ENCODE measurements at regions not wholly inside any gene's neighbourhood (a gene's known extent, or its start where the extent isn't known, plus 50 kb on each side); places are given as distances from the start of the nearest gene placed in this dataset.
"Not testable (repeated sequence)": the region's sequence is repeated elsewhere in the genome, so short reads cannot be mapped to it uniquely, and the experiment has no call there.

GRCh38 chr21:31531967-31532366, 127.5 kb upstream of the SOD1 start:
- DNase-seq (ENCODE audit: low read depth) = no peak

- DNase-seq (ENCODE audit: low read depth) = no peak
These were observed 128.4 kb upstream of the SOD1 start for GRCh38 chr21:31530897-31531705.

- DNase-seq (ENCODE audit: low read depth) = no peak
These were observed 129.1 kb upstream of the SOD1 start for GRCh38 chr21:31530364-31530763.

DNA sequence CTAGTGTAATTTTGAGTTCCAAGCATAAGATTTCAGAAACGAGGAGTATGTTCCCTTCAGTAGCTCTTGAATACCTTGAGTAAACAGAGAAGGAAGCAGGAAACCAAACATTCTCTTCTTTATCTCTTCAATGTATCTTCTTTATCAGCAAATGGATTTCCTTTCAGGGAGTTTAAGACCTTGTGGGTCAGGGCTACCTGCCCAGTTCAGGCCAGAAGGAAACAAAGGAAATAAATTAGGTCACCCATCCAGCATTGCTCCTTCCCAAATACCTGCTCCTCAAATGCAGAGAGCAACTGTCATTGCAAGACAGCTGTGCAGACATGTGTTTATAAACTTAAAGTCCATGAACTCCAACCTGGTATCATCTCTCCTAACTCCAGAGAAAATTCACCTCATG, 130.1 kb upstream of the SOD1 start:
- no peak for DNase-seq (ENCODE audit: low read depth)

GRCh38 chr21:31526040-31526439, 133.5 kb upstream of the SOD1 start:
- DNase-seq (ENCODE audit: low read depth) = no peak

GRCh38 chr21:31524140-31524539, 135.4 kb upstream of the SOD1 start:
- DNase-seq (ENCODE audit: low read depth) = no peak

DNA sequence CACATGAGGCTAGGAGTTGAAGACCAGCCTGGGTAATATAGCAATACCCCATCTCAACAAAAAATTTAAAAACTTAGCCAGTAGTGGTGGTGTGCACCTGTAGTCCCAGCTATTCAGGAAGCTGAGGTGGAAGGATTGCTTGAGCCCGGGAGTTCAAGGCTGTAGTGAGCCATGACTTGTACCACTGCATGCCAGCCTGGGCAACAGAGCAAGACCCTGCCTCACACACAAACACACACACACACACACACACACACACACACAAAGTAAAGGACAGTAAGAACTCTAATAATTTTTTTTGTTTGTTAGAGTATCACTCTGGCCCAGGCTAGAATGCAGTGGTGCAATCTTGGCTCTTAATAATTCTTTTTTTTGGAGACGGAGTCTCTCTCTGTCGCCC, 138.0 kb upstream of the SOD1 start:
- DNase-seq (ENCODE audit: low read depth) = no peak

- no peak for DNase-seq (ENCODE audit: low read depth)
These were observed 138.9 kb upstream of the SOD1 start for GRCh38 chr21:31520561-31521098.

DNA sequence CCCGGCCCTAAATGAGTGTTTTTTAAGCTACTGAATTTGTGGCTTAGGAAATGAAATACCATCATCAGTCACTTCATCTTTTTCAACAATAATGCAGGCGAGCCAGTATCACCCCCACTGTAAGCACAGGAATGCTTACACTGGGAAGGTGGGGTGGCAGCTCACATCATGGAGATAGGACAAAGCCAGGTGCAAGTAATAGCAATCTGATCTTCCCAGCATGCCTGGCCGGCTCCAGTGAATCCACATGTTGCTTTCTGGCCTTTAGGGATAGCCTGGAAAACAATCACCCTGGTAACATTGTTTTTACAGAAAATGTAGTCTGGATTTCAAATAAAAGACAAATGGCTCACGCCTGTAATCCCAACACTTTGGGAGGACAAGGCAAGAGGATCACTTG, 140.9 kb upstream of the SOD1 start:
- DNase-seq (ENCODE audit: low read depth) = no peak

DNA sequence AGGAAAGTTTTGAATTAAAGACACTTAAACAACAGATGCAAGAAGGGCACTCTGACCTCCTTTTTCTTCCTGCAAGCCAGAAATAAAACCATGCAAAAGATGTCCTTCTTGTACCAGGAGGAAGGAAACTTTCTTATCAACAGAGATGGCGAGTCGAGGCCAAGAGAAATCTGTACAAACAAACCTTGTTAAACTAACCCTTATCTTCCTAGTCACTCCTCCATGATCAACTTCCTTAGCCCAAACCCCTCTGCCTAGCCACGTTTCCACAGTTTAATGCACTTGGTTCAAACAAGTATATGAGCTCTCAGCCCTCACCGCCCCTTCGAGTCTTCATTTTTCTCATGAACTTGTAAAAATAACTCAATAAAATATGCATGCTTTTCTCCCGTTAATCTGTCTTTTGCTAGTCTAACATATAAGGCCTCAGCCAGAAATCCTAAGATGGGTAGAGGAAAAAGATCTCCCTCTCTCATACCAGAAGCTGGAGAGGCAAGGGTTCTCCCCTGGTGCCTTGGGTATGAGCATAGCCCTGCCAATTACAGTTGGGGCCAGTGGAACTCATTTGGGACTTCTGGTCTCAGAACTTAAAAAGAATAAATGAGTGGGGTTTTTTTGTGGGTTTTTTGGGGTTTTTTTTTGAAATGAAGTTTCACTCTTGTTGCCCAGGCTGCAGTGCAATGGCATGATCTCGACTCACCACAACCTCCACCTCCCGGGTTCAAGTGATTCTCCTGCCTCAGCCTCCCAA, 141.7 kb upstream of the SOD1 start:
- no peak for DNase-seq (ENCODE audit: low read depth)

DNA sequence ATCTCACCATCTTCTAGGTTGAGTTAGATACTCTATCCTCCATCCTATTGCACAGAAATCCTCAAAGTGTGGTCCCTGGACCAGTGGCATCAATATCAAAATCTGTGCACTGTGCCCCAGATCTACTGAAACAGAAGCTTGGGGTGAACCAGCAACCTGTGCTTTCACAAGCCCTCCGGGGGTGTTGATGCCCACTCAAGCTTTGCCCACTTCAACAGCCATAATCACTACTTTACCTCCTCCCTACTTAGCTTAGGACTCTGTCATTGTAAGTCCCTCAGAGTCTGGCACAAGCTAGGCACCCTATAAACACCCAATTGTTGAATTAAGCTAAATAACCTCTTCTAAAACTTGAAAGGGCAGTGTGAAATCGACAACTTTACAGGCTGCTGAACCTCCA, 144.2 kb upstream of the SOD1 start:
- DNase-seq (ENCODE audit: low read depth) = no peak

DNA sequence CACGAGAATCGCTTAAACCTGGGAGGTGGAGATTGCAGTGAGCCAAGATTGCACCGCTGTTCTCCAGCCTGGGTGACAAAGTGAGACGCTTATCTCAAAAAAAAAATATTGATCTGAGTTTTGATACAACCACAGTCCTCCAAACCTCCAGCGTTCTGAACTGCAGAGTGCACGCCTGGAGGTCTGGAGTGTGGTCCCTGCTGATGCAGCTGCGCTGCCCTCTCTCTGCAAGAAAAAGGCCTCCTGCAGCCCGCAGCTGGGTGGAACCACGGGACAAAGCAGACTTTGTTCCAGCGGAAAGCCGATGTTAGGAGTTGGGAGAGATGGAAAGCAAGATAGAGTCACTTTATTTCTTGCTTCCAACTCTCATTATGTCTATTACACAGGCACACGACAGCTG, 144.9 kb upstream of the SOD1 start:
- DNase-seq (ENCODE audit: low read depth) = no peak

DNA sequence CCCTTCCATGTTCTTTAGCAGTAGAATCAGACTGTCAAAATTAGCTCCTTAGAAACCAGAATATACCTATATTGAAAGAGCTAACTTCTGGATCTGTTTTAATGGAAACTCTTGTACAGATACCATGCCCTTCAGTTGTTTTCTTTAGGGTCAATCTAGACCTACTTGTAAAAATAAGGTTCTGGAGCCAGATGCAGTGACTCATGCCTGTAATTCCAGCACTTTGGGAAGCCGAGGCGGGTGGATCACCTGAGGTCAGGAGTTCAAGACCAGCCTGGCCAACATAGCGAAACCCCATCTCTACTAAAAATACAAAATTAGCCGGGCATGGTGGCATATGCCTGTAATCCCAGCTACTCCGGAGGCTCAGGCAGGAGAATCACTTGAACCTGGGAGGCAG, 146.0 kb upstream of the SOD1 start:
- not testable (repeated sequence) for DNase-seq (ENCODE audit: low read depth)

- DNase-seq (ENCODE audit: low read depth) = not testable (repeated sequence)
These were observed 147.5 kb upstream of the SOD1 start for GRCh38 chr21:31511999-31512398.

DNA sequence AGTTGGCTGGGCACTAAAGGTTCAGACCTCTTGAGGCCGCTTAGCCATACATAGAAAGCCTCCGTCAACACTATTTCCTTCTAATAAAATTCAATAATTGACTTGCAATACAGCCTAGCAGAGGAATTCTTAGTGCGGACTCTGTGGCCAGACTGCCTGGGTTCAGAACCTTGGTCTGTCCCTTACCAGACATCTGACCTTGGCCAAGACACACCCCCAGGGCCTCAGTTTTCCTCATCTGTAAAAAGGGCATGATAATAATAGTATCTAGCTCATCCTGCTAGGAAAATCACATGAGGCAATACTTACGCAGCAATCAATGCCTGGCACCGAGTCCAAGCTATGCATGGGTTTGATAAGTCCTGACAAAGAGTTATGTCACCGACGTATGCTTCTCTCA, 148.2 kb upstream of the SOD1 start:
- no peak for DNase-seq (ENCODE audit: low read depth)

DNA sequence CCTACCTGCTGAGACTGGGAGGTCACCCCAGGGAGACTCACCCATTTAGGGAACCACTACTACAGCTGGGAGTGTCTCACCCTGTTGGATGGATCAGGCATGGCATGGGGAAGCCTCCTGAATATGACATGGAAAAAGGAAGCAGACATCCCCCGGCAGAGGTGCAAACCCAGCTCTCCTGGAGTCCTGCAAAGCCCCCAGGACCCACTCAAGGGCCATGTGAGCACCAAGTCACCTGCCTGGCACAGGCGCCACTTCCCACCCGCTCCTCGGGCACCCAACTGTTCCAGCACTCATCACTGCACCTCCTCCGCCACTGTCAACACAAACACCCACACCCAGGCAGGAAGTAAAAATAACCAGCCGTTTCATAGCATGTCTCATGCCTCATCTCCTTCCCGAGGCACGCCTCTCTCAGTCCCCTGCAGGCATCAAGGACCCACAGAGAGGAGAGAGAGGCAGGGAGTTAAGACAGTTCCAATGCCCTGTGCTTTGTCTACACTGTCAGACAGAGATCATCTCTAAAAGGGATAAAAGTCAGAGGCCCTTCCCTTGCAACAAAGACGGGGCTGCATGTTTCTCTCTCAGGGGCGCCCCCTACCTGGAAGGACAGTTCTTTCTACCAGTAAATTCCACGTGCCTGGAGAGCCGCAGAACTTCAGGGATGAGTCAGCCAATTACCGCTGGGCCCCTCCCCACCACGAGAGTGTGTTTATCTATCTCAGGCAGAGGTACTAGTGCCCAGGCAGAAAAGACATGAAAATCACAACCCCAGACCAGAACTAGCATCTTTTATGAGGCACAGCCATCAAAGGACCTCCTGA, 150.1 kb upstream of the SOD1 start:
- DNase-seq (ENCODE audit: low read depth) = no peak

DNA sequence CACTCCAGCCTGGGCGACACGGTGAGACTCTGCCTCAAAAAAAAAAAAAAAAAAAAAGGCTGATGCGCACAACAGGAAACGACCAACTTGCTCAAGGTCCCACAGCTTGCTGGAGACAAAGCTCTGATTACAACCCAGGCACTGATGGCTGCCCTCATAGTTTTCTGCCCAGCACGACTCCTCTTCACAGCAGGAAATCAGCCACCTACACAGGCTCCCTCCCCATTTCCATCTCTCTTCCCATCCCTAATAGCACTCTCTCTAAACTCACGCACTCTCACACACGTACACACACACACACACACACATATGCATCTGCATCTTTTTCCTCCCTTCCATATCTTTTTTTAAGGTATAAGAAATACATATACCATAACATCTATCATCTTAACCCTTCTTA, 153.5 kb upstream of the SOD1 start:
- no peak for DNase-seq (ENCODE audit: low read depth)

GRCh38 chr21:31503939-31504338, 155.6 kb upstream of the SOD1 start:
- no peak for DNase-seq (ENCODE audit: low read depth)

DNA sequence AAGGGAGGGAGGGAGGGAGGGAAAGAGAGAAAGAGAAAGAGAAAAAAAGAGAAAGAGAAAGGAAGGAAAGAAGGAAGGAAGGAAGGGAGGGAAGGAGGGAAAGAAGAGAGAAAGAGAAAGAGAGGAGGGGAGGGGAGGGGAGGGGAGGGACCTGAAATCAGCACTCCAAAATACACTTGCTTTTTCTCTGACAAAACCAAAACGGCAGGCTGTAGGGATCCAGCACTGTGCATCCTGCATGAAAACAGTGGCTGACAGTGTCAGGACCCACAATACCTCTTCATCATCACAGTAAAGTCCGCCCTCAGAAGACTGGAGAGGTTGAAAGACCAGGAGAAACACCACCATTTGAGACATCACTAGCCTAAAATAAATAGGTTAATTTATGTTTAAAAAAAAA, 156.0 kb upstream of the SOD1 start:
- no peak for DNase-seq (ENCODE audit: low read depth)

GRCh38 chr21:31502537-31503143, 156.9 kb upstream of the SOD1 start:
- DNase-seq (ENCODE audit: low read depth) = no peak

GRCh38 chr21:31501926-31502325, 157.6 kb upstream of the SOD1 start:
- no peak for DNase-seq (ENCODE audit: low read depth)

DNA sequence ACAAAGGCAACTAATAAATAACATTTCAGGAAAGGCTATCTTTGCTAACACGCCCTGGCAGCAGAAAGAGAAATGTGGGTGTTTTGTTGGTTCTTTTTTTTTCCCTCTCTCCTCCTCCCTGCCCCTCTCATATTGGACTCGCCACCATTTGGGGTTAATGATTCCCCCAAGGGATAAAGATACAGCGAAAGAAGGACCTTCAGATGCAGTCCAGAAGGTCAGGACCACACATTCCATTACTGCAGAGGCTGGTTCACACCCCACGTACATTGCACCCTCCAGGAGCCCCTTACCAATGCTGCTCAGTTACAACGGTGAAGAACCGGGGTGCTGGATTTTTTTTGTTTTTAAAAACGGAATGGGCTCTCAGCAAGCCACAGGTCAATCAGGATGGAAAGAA, 156.9 kb upstream of the TIAM1 start:
- DNase-seq (ENCODE audit: low read depth) = no peak
